HepG2 (cell line): ENCODE measurements at regions not wholly inside any gene's neighbourhood (a gene's known extent, or its start where the extent isn't known, plus 50 kb on each side); places are given as distances from the start of the nearest gene placed in this dataset.

Experiments
- ATAC-seq: fragments of 200-7000 bp; cut with Tn5 transposase; 3 replicates; pipeline ENCODE4 v1.9.1; 2020; ENCODE audit warnings: mild to moderate bottlenecking, moderate library complexity
- BruUV-seq: library from RNA; stranded (reverse); fragments of 400-500 nt; replicated peaks from 2 replicates; lab custom pipeline; 2021; lab: Mats Ljungman, UMichigan
- CTCF ChIA-PET: fragments of 300-600 bp; formaldehyde crosslinking; extraction: SDS; loops from one replicate; lab custom pipeline; 2021; ENCODE audit warnings: low total read pairs, inconsistent platforms, low intra/inter-chr PET ratio; lab: Yijun Ruan, JAX
- POLR2A ChIA-PET: fragments of 350-600 bp; sonication (Branson Sonifier 250); formaldehyde crosslinking; loops from one replicate; lab custom pipeline; 2020; ENCODE audit warnings: antibody characterized with exemption, inconsistent platforms; lab: Yijun Ruan, JAX
- DNase-seq: peaks from one replicate; pipeline ENCODE4 v3.0.0-alpha.2; 2015; ENCODE audit warnings: low spot score
- FAIRE-seq: peaks from 3 replicates; lab custom pipeline; 2011; peaks lifted over from hg19 to GRCh38; lab: Jason Lieb, UNC
- H2AFZ ChIP-seq: one replicate; pipeline ENCODE4 v1.6.1; 2011; ENCODE audit warnings: low read length, inconsistent platforms
- H3K27ac ChIP-seq: fragments of 300-600 bp; 3 replicates; pipeline ENCODE4 v1.8.0; 2011; ENCODE audit warnings: mixed run types, mild to moderate bottlenecking, mixed read lengths, low read length, inconsistent platforms; ENCODE audit not compliant: insufficient read depth; ENCODE audit errors: extremely low read length
- H3K27me3 ChIP-seq, 2 experiments: fragments of 200-600 bp in 1 of 2; 2 replicates in 1 of 2; 3 replicates in 1 of 2; pipeline versions ENCODE4 v1.6.0 to v1.8.0; 2011; ENCODE audit warnings: low read length in 2 of 2, mild to moderate bottlenecking in 2 of 2, moderate library complexity in 2 of 2, inconsistent platforms in 1 of 2; ENCODE audit not compliant: insufficient read depth in 2 of 2, control insufficient read depth in 1 of 2
- H3K36me3 ChIP-seq, 2 experiments: fragments of 200-600 bp in 1 of 2; replicated peaks in 1 of 2; 2 replicates in 1 of 2; 3 replicates in 1 of 2; pipeline versions ENCODE4 v1.5.1 to v1.8.0; 2011; ENCODE audit warnings: low read length in 2 of 2, inconsistent platforms in 1 of 2; ENCODE audit not compliant: insufficient read depth in 2 of 2, control insufficient read depth in 1 of 2
- H3K4me1 ChIP-seq: 2 replicates; pipeline ENCODE4 v1.5.1; 2012; ENCODE audit warnings: low read length, inconsistent platforms; ENCODE audit not compliant: insufficient read depth
- H3K4me2 ChIP-seq: 2 replicates; pipeline ENCODE4 v1.6.0; 2011; ENCODE audit warnings: low read depth, low read length, inconsistent platforms
- H3K4me3 ChIP-seq, 3 experiments: fragments of 200-600 bp in 1 of 3; sonication (generic), shearing (Covaris generic) in 1 of 3; replicated peaks in 1 of 3; 2 replicates each; pipeline ENCODE4 v1.5.1; 2011 to 2016; ENCODE audit warnings: low read length in 3 of 3, inconsistent platforms in 2 of 3, low read depth in 2 of 3, mild to moderate bottlenecking in 2 of 3, control low read depth in 1 of 3, mixed read lengths in 1 of 3; ENCODE audit not compliant: insufficient read depth in 1 of 3
- H3K79me2 ChIP-seq: one replicate; pipeline ENCODE4 v1.6.1; 2011; ENCODE audit warnings: low read length, inconsistent platforms; ENCODE audit not compliant: insufficient read depth
- H3K9ac ChIP-seq: 2 replicates; pipeline ENCODE4 v1.6.0; 2011; ENCODE audit warnings: mild to moderate bottlenecking, low read depth, low read length, inconsistent platforms; ENCODE audit not compliant: insufficient read depth
- H3K9me3 ChIP-seq: 2 replicates; pipeline ENCODE4 v1.5.1; 2012; ENCODE audit warnings: mild to moderate bottlenecking, low read length
- H4K20me1 ChIP-seq: 2 replicates; pipeline ENCODE4 v1.6.0; 2011; ENCODE audit warnings: inconsistent platforms, mild to moderate bottlenecking, low read length, moderate library complexity; ENCODE audit not compliant: insufficient read depth
- AGO2 ChIP-seq: fragments of 200-400 bp; formaldehyde crosslinking; optimal IDR thresholded peaks from 2 replicates; pipeline ENCODE3; 2017; ENCODE audit warnings: mild to moderate bottlenecking, low read depth, low read length, moderate library complexity
- CAMTA2 ChIP-seq: sonication (generic); formaldehyde crosslinking; IDR thresholded peaks from 2 replicates; pipeline ENCODE4 v1.4.0; 2020; ENCODE audit warnings: mild to moderate bottlenecking, missing genetic modification reagents, borderline replicate concordance
- LCORL ChIP-seq, 2 experiments: fragments of 450-650 bp in 1 of 2; sonication (generic) in 1 of 2; formaldehyde crosslinking in 1 of 2; IDR thresholded peaks; 2 replicates each; pipeline versions ENCODE4 v1.5.0 to v1.6.1; 2017 to 2020; ENCODE audit warnings: antibody characterized with exemption in 1 of 2, missing genetic modification reagents in 1 of 2
- NFRKB ChIP-seq: fragments of 450-650 bp; IDR thresholded peaks from 2 replicates; pipeline ENCODE4 v1.6.1; 2017
- SP140L ChIP-seq: sonication (generic); formaldehyde crosslinking; IDR thresholded peaks from 2 replicates; pipeline ENCODE4 v1.4.0; 2020; ENCODE audit warnings: missing genetic modification reagents, borderline replicate concordance
- TAF1 ChIP-seq: sonication (generic); formaldehyde crosslinking; IDR thresholded peaks from 2 replicates; pipeline ENCODE4 v1.4.0; 2020; ENCODE audit warnings: missing genetic modification reagents
- TEAD3 ChIP-seq: optimal IDR thresholded peaks from 2 replicates; pipeline ENCODE3; 2016; ENCODE audit warnings: borderline replicate concordance
- ZNF24 ChIP-seq: fragments of 450-650 bp; IDR thresholded peaks from 2 replicates; pipeline ENCODE4 v1.6.1; 2017; ENCODE audit warnings: antibody characterized with exemption, mild to moderate bottlenecking
- ZNF292 ChIP-seq: sonication (generic); formaldehyde crosslinking; IDR thresholded peaks from 2 replicates; pipeline ENCODE4 v1.8.1; 2022; ENCODE audit warnings: mild to moderate bottlenecking, low read depth, missing genetic modification reagents, borderline replicate concordance
- ZNF557 ChIP-seq: sonication (generic); formaldehyde crosslinking; IDR thresholded peaks from 2 replicates; pipeline ENCODE4 v1.4.0; 2020; ENCODE audit warnings: missing genetic modification reagents
- ZNF816 ChIP-seq: sonication (generic); formaldehyde crosslinking; IDR thresholded peaks from 2 replicates; pipeline ENCODE4 v1.8.0; 2022; ENCODE audit warnings: missing genetic modification reagents, mild to moderate bottlenecking, borderline replicate concordance
- ZNF83 ChIP-seq: sonication (generic); formaldehyde crosslinking; IDR thresholded peaks from 2 replicates; pipeline ENCODE4 v1.4.0; 2020; ENCODE audit warnings: missing genetic modification reagents, mild to moderate bottlenecking, borderline replicate concordance
- ZNF878 ChIP-seq: sonication (generic); formaldehyde crosslinking; IDR thresholded peaks from 2 replicates; pipeline ENCODE4 v1.8.1; 2023; ENCODE audit warnings: mild to moderate bottlenecking, missing genetic modification reagents, moderate library complexity
- ZSCAN9 ChIP-seq: IDR thresholded peaks from 2 replicates; pipeline ENCODE4 v1.6.1; 2016; ENCODE audit warnings: borderline replicate concordance
- WGBS: methylation state at CpG from one replicate; pipeline ENCODE4 v1.1.6; 2017; ENCODE audit warnings: low lambda C conversion rate; 5-methylcytosine and 5-hydroxymethylcytosine counted together
- in situ Hi-C: cut with HindIII; loops from 2 replicates; pipeline ENCODE4 v1.10.0; 2017; ENCODE audit warnings: low pct_unique_long_range_greater_than_20kb; ENCODE audit not compliant: extremely low pct_ligation_motif_present
- intact Hi-C: fragments of 100-400 bp; cut with micrococcal nuclease; formaldehyde crosslinking; loops from one replicate; pipeline ENCODE4 v1.10.0; 2022; ENCODE audit not compliant: unreplicated experiment
- TF ChIP-seq, protein P1 (sequence below): sonication (generic); formaldehyde crosslinking; conservative IDR thresholded peaks from 2 replicates; pipeline ENCODE4 v1.8.0; 2022; ENCODE audit warnings: mild to moderate bottlenecking, moderate library complexity, missing genetic modification reagents
- TF ChIP-seq, protein P2 (sequence below): sonication (generic); formaldehyde crosslinking; IDR thresholded peaks from 2 replicates; pipeline ENCODE4 v1.9.0; 2021; ENCODE audit warnings: missing genetic modification reagents, borderline replicate concordance
- TF ChIP-seq, protein P3 (sequence below): sonication (generic); formaldehyde crosslinking; IDR thresholded peaks from 2 replicates; pipeline ENCODE4 v1.8.0; 2023; ENCODE audit warnings: mild to moderate bottlenecking, missing genetic modification reagents

DNA sequence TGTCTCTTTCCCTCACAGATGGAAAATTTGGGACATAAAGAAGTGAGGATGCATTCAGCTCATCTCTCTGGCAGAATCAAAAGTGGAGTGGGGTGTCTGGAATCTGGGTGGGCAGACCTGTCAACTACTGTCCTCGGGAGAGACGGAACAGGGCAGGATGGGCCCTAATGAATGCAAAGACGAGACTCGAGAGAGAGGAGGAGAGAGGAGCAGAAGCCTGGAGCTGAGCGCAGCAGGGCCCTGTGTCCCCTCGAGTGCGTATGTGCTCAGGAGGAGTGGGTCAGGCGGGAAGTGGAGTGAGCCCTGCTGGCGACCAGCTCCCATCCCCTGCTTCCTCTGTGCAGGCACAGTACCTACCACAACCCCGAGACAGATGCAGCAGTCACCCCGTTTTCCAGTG is 78.9 kb downstream of the TEX29 start:
- DNase-seq (no peak), FAIRE-seq (no peak), ATAC-seq (no peak)
- H3K79me2 ChIP-seq: no peaks in the 10 kb centered on the region
- H3K4me2 ChIP-seq: no peak overlapping the region
- TF ChIP-seq ZNF557 (CRISPR knock-in tag): no peak
- no peak for TF ChIP-seq ZNF292
- no peak for TF ChIP-seq ZNF878
- TF ChIP-seq AGO2: no peak
- TF ChIP-seq, protein P1, sequence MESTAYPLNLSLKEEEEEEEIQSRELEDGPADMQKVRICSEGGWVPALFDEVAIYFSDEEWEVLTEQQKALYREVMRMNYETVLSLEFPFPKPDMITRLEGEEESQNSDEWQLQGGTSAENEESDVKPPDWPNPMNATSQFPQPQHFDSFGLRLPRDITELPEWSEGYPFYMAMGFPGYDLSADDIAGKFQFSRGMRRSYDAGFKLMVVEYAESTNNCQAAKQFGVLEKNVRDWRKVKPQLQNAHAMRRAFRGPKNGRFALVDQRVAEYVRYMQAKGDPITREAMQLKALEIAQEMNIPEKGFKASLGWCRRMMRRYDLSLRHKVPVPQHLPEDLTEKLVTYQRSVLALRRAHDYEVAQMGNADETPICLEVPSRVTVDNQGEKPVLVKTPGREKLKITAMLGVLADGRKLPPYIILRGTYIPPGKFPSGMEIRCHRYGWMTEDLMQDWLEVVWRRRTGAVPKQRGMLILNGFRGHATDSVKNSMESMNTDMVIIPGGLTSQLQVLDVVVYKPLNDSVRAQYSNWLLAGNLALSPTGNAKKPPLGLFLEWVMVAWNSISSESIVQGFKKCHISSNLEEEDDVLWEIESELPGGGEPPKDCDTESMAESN (CRISPR knock-in tag): no peak
- no peak for TF ChIP-seq ZSCAN9
- TF ChIP-seq ZNF83 (CRISPR knock-in tag): no peak
- no peak for TF ChIP-seq NFRKB
- no peak for TF ChIP-seq ZNF816 (CRISPR knock-in tag)
- no peak for TF ChIP-seq TAF1 (CRISPR knock-in tag)
- no peak for TF ChIP-seq SP140L
- no peak for TF ChIP-seq TEAD3 (CRISPR knock-in tag)
- TF ChIP-seq, protein P2, sequence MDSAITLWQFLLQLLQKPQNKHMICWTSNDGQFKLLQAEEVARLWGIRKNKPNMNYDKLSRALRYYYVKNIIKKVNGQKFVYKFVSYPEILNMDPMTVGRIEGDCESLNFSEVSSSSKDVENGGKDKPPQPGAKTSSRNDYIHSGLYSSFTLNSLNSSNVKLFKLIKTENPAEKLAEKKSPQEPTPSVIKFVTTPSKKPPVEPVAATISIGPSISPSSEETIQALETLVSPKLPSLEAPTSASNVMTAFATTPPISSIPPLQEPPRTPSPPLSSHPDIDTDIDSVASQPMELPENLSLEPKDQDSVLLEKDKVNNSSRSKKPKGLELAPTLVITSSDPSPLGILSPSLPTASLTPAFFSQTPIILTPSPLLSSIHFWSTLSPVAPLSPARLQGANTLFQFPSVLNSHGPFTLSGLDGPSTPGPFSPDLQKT (CRISPR knock-in tag): no peak
- TF ChIP-seq, protein P3, sequence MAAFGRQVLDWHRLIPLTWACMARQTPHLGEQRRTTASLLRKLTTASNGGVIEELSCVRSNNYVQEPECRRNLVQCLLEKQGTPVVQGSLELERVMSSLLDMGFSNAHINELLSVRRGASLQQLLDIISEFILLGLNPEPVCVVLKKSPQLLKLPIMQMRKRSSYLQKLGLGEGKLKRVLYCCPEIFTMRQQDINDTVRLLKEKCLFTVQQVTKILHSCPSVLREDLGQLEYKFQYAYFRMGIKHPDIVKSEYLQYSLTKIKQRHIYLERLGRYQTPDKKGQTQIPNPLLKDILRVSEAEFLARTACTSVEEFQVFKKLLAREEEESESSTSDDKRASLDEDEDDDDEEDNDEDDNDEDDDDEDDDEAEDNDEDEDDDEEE (CRISPR knock-in tag): no peak
- TF ChIP-seq ZNF24: no peak
- TF ChIP-seq LCORL (IDR thresholded peaks at IDR 0.05): no peak
- TF ChIP-seq LCORL (CRISPR knock-in tag; IDR thresholded peaks at IDR 0.05): no peak
- TF ChIP-seq CAMTA2: no peak
- no peaks in the 10 kb centered on the region for H3K9me3 ChIP-seq
- no peak overlapping the region for H2AFZ ChIP-seq
- H3K9ac ChIP-seq: no peak overlapping the region
- no peak overlapping the region for H3K27ac ChIP-seq
- H3K4me3 ChIP-seq: no peak overlapping the region
- in situ Hi-C loops (no loop called here), intact Hi-C loops (no loop called here)
- ChIA-PET POLR2A (no interaction called here), CTCF (no interaction called here)
- no peaks in the 10 kb centered on the region for H3K36me3 ChIP-seq
- BruUV-seq: no TSS peak
- H4K20me1 ChIP-seq: no peaks in the 10 kb centered on the region
- peaks cover 10 to 75% of the 10 kb centered on the region in 2 experiments; a peak in 4 of 5 replicates for H3K27me3 ChIP-seq
- 7% methylated on average over 3 of the region's 11 CpGs for WGBS
- no peaks in the 10 kb centered on the region for H3K4me1 ChIP-seq
